Neural cell (in vitro differentiated cells): ENCODE measurements at regions not wholly inside any gene's neighbourhood (a gene's known extent, or its start where the extent isn't known, plus 50 kb on each side); places are given as distances from the start of the nearest gene placed in this dataset.

ENCODE experiments used
- H2AFZ ChIP-seq: fragments of 200-600, 300-800 bp; sonication (generic), shearing (Covaris generic); 2 replicates; pipeline ENCODE4 v1.6.0; 2014; ENCODE audit warnings: low read depth, mild to moderate bottlenecking, antibody characterized with exemption, low read length, moderate library complexity
- H3F3A ChIP-seq: fragments of 200-600 bp; shearing (Covaris generic); 2 replicates; pipeline ENCODE4 v1.6.1; 2016; ENCODE audit warnings: mild to moderate bottlenecking, moderate library complexity, mixed read lengths, antibody characterized with exemption, low read length; ENCODE audit not compliant: insufficient read depth, poor library complexity, severe bottlenecking
- H3K27ac ChIP-seq: fragments of 200-600, 300-800 bp; sonication (generic), shearing (Covaris generic); 2 replicates; pipeline ENCODE4 v1.5.1; 2014; ENCODE audit warnings: mild to moderate bottlenecking, low read length, moderate library complexity
- H3K27me3 ChIP-seq: fragments of 300-800, 200-600 bp; sonication (generic), shearing (Covaris generic); 2 replicates; pipeline ENCODE4 v1.6.0; 2014; ENCODE audit warnings: mild to moderate bottlenecking, low read depth, low read length, moderate library complexity; ENCODE audit not compliant: insufficient read depth
- H3K36me3 ChIP-seq: fragments of 300-800, 200-600 bp; sonication (generic), shearing (Covaris generic); 2 replicates; pipeline ENCODE4 v1.5.1; 2014; ENCODE audit warnings: mild to moderate bottlenecking, antibody characterized with exemption, low read length, moderate library complexity; ENCODE audit not compliant: insufficient read depth
- H3K4me2 ChIP-seq: fragments of 300-800, 200-600 bp; sonication (generic), shearing (Covaris generic); 2 replicates; pipeline ENCODE4 v1.6.0; 2014; ENCODE audit warnings: mild to moderate bottlenecking, low read length
- H3K4me3 ChIP-seq: fragments of 300-800, 200-600 bp; sonication (generic), shearing (Covaris generic); 2 replicates; pipeline ENCODE4 v1.5.1; 2014; ENCODE audit warnings: mild to moderate bottlenecking, low read length, moderate library complexity
- H3K79me2 ChIP-seq: fragments of 200-600 bp; shearing (Covaris generic); replicated peaks from 2 replicates; pipeline ENCODE4 v1.6.0; 2014; ENCODE audit warnings: mild to moderate bottlenecking, low read length, moderate library complexity; ENCODE audit not compliant: insufficient read depth
- H3K9ac ChIP-seq: fragments of 300-800, 200-600 bp; sonication (generic), shearing (Covaris generic); 2 replicates; pipeline ENCODE4 v1.6.1; 2016; ENCODE audit warnings: mild to moderate bottlenecking, low read length, mixed read lengths
- H3K9me2 ChIP-seq: fragments of 200-600 bp; shearing (Covaris generic); 2 replicates; pipeline ENCODE4 v1.6.1; 2016; ENCODE audit warnings: mild to moderate bottlenecking, low read length, mixed read lengths; ENCODE audit not compliant: insufficient read depth
- H3K9me3 ChIP-seq: fragments of 200-600, 300-800 bp; sonication (generic), shearing (Covaris generic); 2 replicates; pipeline ENCODE4 v1.6.1; 2016; ENCODE audit warnings: mild to moderate bottlenecking, mixed run types, low read length, moderate library complexity, mixed read lengths
- H4K20me1 ChIP-seq: fragments of 200-600 bp; shearing (Covaris generic); 2 replicates; pipeline ENCODE4 v1.6.1; 2016; ENCODE audit warnings: mild to moderate bottlenecking, mixed run types; ENCODE audit not compliant: insufficient read depth
- CTCF ChIP-seq: fragments of 450-650 bp; IDR thresholded peaks from 2 replicates; pipeline ENCODE4 v1.5.1; 2014; ENCODE audit warnings: antibody characterized with exemption, mild to moderate bottlenecking, moderate library complexity; ENCODE audit not compliant: poor library complexity, severe bottlenecking
- EP300 ChIP-seq: fragments of 450-650 bp; conservative IDR thresholded peaks from 2 replicates; pipeline ENCODE4 v1.6.1; 2014; ENCODE audit warnings: antibody characterized with exemption, mild to moderate bottlenecking, moderate library complexity; ENCODE audit not compliant: poor library complexity, severe bottlenecking
- EZH2 ChIP-seq: fragments of 200-600, 300-800 bp; shearing (Covaris generic), sonication (generic); IDR thresholded peaks from 2 replicates; pipeline ENCODE4 v1.6.1; 2014; ENCODE audit warnings: antibody characterized with exemption, low read length, borderline replicate concordance, mild to moderate bottlenecking; ENCODE audit not compliant: insufficient read depth, poor library complexity, severe bottlenecking
- MXI1 ChIP-seq: fragments of 450-650 bp; conservative IDR thresholded peaks from 2 replicates; pipeline ENCODE4 v1.6.1; 2014; ENCODE audit warnings: antibody characterized with exemption, mild to moderate bottlenecking; ENCODE audit not compliant: poor library complexity, severe bottlenecking
- POLR2AphosphoS5 ChIP-seq: IDR thresholded peaks from 2 replicates; pipeline ENCODE4 v1.6.1; 2012
- RAD21 ChIP-seq: fragments of 450-650 bp; conservative IDR thresholded peaks from 2 replicates; pipeline ENCODE4 v1.6.1; 2014; ENCODE audit warnings: antibody characterized with exemption, mild to moderate bottlenecking, moderate library complexity
- REST ChIP-seq: IDR thresholded peaks from 2 replicates; pipeline ENCODE4 v1.6.1; 2012; ENCODE audit warnings: borderline replicate concordance
- SMC3 ChIP-seq: fragments of 450-650 bp; conservative IDR thresholded peaks from 2 replicates; pipeline ENCODE4 v1.6.1; 2014; ENCODE audit warnings: antibody characterized with exemption, mild to moderate bottlenecking, moderate library complexity; ENCODE audit not compliant: poor library complexity
- TAF1 ChIP-seq: IDR thresholded peaks from 2 replicates; pipeline ENCODE4 v1.6.1; 2012; ENCODE audit warnings: low read depth

GRCh38 chr15:69957175-69957574, 140.5 kb downstream of the TLE3 start:
- Histone ChIP-seq H3K79me2 (no peaks in the 10 kb centered on the region), H3F3A (no peaks in the 10 kb centered on the region), H3K4me3 (no peak overlapping the region), H3K36me3 (no peaks in the 10 kb centered on the region), H3K9me3 (no peaks in the 10 kb centered on the region), H3K4me2 (no peak overlapping the region), H3K27ac (no peak overlapping the region), H3K9ac (no peak overlapping the region), H3K9me2 (no peaks in the 10 kb centered on the region), H3K27me3 (no peaks in the 10 kb centered on the region), H2AFZ (no peak overlapping the region), H4K20me1 (no peaks in the 10 kb centered on the region)
- TF ChIP-seq CTCF (no peak), EP300 (no peak), EZH2 (no peak), TAF1 (no peak), MXI1 (no peak), REST (no peak), SMC3 (no peak), POLR2AphosphoS5 (no peak), RAD21 (no peak)

DNA sequence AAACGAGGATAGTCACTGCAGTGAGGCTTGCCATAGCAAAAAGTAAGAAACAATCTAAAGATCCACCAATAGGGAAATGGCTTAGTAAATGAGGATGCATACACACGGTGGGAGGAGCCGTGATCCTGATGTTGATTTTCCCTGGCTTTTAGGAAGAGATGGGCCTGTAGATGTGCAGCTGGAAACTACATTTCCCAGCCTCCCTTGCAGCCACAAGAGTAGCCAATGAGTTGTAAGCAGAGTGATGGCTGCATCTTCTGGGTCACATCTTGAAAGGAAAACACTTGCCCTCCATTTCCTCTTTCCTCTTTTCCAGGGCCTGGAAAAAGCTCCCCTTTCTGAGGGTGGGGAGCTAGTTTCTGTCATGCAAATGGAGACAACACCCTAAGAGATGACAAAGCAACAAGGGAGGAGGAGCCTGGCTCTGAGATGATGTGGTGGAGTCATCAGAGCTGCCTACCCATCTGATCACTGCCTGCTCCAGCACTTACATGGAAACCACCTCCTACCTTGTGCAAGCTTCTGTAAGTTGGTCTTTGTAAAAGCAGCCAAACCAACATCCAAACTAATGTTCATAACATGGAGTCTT, 139.1 kb downstream of the TLE3 start:
- no peaks in the 10 kb centered on the region for H3K9me3 ChIP-seq
- H3K27ac ChIP-seq: no peak overlapping the region
- no peak overlapping the region for H2AFZ ChIP-seq
- no peaks in the 10 kb centered on the region for H4K20me1 ChIP-seq
- no peaks in the 10 kb centered on the region for H3K9me2 ChIP-seq
- no peaks in the 10 kb centered on the region for H3F3A ChIP-seq
- H3K79me2 ChIP-seq: no peaks in the 10 kb centered on the region
- TF ChIP-seq POLR2AphosphoS5 (no peak), EP300 (no peak), RAD21 (no peak), TAF1 (no peak), REST (no peak), CTCF (no peak), MXI1 (no peak), EZH2 (no peak), SMC3 (no peak)
- H3K4me3 ChIP-seq: no peak overlapping the region
- H3K36me3 ChIP-seq: no peaks in the 10 kb centered on the region
- H3K9ac ChIP-seq: no peak overlapping the region
- H3K27me3 ChIP-seq: no peaks in the 10 kb centered on the region
- H3K4me2 ChIP-seq: no peak overlapping the region
